Common myeloid progenitor, CD34-positive (primary cell): ENCODE measurements at regions not wholly inside any gene's neighbourhood (a gene's known extent, or its start where the extent isn't known, plus 50 kb on each side); places are given as distances from the start of the nearest gene placed in this dataset.

Source experiments
- CTCF ChIA-PET: fragments of 350-600 bp; sonication (Branson Sonifier 250); formaldehyde crosslinking; loops from one replicate; lab custom pipeline; 2021; ENCODE audit warnings: antibody characterized with exemption; lab: Charles Lee
- POLR2A ChIA-PET: fragments of 350-600 bp; sonication (Branson Sonifier 250); formaldehyde crosslinking; loops from one replicate; lab custom pipeline; 2021; ENCODE audit warnings: antibody characterized with exemption; lab: Charles Lee
- DNase-seq, 3 donors: peaks; one replicate each; pipeline versions ENCODE4 v3.0.0 to v3.0.0-alpha.2; 2013
- H3K27ac ChIP-seq, 2 experiments: 1 replicate in 1 of 2; 2 replicates in 1 of 2; pipeline ENCODE4 v1.7.0; 2013; ENCODE audit warnings: inconsistent platforms in 2 of 2, low read length in 2 of 2, mild to moderate bottlenecking in 2 of 2, low read depth in 1 of 2, moderate library complexity in 1 of 2; ENCODE audit not compliant: severe bottlenecking in 2 of 2, insufficient read depth in 1 of 2, poor library complexity in 1 of 2
- H3K27me3 ChIP-seq, 5 experiments: replicated peaks in 2 of 5; 1 replicate in 3 of 5; 2 replicates in 2 of 5; pipeline versions ENCODE4 v1.6.1 to v1.7.0; 2013; ENCODE audit warnings: low read length in 4 of 5, mild to moderate bottlenecking in 2 of 5, moderate library complexity in 2 of 5, inconsistent platforms in 1 of 5; ENCODE audit not compliant: insufficient read depth in 5 of 5, control insufficient read depth in 4 of 5
- H3K36me3 ChIP-seq, 4 experiments: 1 replicate in 2 of 4; 2 replicates in 2 of 4; pipeline versions ENCODE4 v1.6.1 to v1.7.0; 2013; ENCODE audit warnings: low read length in 3 of 4, control low read depth in 1 of 4, mild to moderate bottlenecking in 1 of 4; ENCODE audit not compliant: control insufficient read depth in 4 of 4, insufficient read depth in 4 of 4
- H3K4me1 ChIP-seq, 4 experiments: 1 replicate in 3 of 4; 2 replicates in 1 of 4; pipeline versions ENCODE4 v1.6.1 to v1.7.1; 2013; ENCODE audit warnings: low read length in 3 of 4, mild to moderate bottlenecking in 3 of 4, control low read depth in 1 of 4, inconsistent platforms in 1 of 4, moderate library complexity in 1 of 4; ENCODE audit not compliant: control insufficient read depth in 4 of 4, insufficient read depth in 4 of 4; ENCODE audit errors: control extremely low read depth in 1 of 4
- H3K4me3 ChIP-seq, 7 experiments: 1 replicate in 4 of 7; 2 replicates in 3 of 7; pipeline versions ENCODE4 v1.5.1 to v1.7.0; 2013; ENCODE audit warnings: mild to moderate bottlenecking in 7 of 7, low read length in 6 of 7, moderate library complexity in 6 of 7, inconsistent platforms in 2 of 7, low read depth in 2 of 7, control low read depth in 1 of 7; ENCODE audit not compliant: insufficient read depth in 4 of 7, control insufficient read depth in 1 of 7; ENCODE audit errors: extremely low read depth in 1 of 7
- H3K9me3 ChIP-seq, 5 experiments: 1 replicate in 4 of 5; 2 replicates in 1 of 5; pipeline versions ENCODE4 v1.6.1 to v1.7.1; 2013; ENCODE audit warnings: low read length in 4 of 5, mild to moderate bottlenecking in 2 of 5, inconsistent platforms in 1 of 5, low read depth in 1 of 5, moderate library complexity in 1 of 5; ENCODE audit not compliant: control insufficient read depth in 4 of 5, insufficient read depth in 2 of 5; ENCODE audit errors: control extremely low read depth in 1 of 5
- WGBS: methylation state at CpG from one replicate; pipeline ENCODE4 v1.1.5; 2013; ENCODE audit not compliant: insufficient coverage; 5-methylcytosine and 5-hydroxymethylcytosine counted together

DNA sequence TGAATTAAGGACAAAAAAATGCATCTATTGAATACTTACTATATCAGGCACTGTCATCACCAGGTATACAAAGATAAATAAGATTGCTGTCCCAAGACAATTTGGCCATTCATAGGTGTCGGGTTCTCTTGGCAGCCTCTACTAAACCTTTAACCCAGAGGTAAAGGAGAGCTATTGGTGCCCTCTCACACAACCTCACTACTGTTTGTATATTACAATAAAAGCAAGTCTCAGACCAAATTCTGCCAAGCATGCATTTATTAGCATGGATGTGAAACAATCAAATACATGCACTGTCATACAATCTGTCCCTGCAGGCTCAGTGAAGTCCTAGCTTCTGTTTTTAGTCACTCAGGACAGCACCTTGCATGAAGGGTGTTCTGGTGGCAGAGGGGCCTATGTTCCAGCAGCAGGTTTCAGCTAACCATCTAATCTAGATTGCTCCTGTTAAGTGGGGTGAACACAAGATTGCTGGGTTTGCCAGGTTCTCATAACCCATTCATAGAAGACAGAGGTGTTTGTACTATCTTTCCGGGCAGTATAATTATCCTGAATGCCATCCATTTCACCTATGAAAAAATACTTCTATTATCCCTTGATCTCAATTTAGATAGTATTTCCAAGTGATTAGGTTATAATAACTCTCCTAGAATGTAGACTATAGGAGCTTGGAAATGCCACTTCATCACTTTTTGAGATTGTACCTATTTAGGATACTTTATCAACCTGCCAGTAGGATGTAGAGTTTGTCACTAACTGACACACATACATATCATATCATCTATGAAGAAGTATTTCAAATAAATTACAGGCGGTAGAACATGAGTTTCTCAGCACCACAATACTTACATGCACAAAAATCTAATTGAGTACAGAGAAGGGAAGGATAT lies 254.0 kb upstream of the KRR1 start:
- 71% methylated on average over 1 of the region's 3 CpGs for WGBS
- CTCF ChIA-PET: interaction anchor here (0.8 kb wide), 1 partner anchor 15 kb away, joined by 3 read pairs; no protein-coding TSS in a partner anchor

DNA sequence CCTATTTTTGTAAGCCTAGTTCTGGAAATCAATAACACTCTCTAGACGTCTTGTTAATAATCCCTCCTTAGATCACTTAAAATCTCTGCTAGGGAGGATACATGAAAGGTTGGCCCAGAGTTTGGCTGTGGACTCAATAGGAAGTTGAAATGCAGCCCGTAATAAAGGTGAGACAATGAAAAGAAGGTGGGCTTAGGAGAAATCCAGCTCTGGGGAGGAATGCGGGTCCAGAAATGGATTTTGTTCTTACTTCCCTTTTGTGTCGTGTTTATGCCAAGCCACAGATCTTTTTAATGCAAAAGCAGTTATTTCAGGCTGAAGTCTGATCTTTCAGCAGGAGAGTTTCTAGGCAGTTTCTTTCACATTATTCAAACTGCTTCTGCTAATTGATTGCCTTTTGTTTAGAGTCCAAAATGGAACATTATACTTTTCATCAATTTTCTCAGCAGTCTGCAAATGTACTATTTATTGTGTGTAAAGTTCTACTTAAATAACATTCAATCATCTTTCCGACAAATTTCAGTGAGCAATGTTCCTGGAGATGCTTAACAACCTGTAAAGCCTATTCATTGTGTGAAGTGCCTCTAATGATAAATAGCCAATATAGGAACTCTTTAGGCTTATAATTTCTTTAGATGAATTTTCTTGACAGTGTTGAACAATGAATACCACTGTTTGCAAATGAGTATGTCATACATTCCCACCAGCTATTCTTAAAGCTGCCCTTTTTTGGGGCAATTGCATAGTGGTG lies 252.9 kb upstream of the KRR1 start:
- H3K27ac ChIP-seq: no peak overlapping the region
- POLR2A ChIA-PET: no interaction called here
- peaks cover 0 to 5% (median 0%) of the 10 kb centered on the region in 5 experiments for H3K27me3 ChIP-seq
- CTCF ChIA-PET: no interaction called here
- WGBS: 62% methylated on average over 3 of the region's 5 CpGs
- no peaks in the 10 kb centered on the region for H3K9me3 ChIP-seq
- H3K36me3 ChIP-seq: no peaks in the 10 kb centered on the region
- no peak overlapping the region for H3K4me3 ChIP-seq
- no peaks in the 10 kb centered on the region for H3K4me1 ChIP-seq
- no peak for DNase-seq

More for the DNA sequence above, 254.0 kb upstream of the KRR1 start:
- POLR2A ChIA-PET: no interaction called here
- Histone ChIP-seq H3K36me3 (no peaks in the 10 kb centered on the region), H3K4me3 (no peak overlapping the region), H3K27ac (no peak overlapping the region), H3K4me1 (no peaks in the 10 kb centered on the region), H3K9me3 (no peaks in the 10 kb centered on the region), H3K27me3 (peaks cover 0 to 2% (median 0%) of the 10 kb centered on the region in 5 experiments)
- DNase-seq: no peak

GRCh38 chr12:75760573-75761294 lies 249.3 kb upstream of the KRR1 start:
- Histone ChIP-seq H3K9me3 (no peaks in the 10 kb centered on the region), H3K27ac (no peak overlapping the region), H3K4me3 (no peak overlapping the region), H3K27me3 (peaks cover 0 to 3% (median 0%) of the 10 kb centered on the region in 5 experiments), H3K4me1 (no peaks in the 10 kb centered on the region), H3K36me3 (no peaks in the 10 kb centered on the region)
- 100% methylated on average over 2 of the region's 7 CpGs for WGBS
- no peak for DNase-seq
- CTCF ChIA-PET: no interaction called here
- POLR2A ChIA-PET: no interaction called here

- Histone ChIP-seq H3K4me3 (no peak overlapping the region), H3K27ac (no peak overlapping the region)
- CTCF ChIA-PET: interaction anchor here (0.7 kb wide), 1 partner anchor 808 kb away, joined by 3 read pairs; no protein-coding TSS in a partner anchor
Observed at GRCh38 chr12:75759842-75760572, 248.6 kb upstream of the KRR1 start.

DNA sequence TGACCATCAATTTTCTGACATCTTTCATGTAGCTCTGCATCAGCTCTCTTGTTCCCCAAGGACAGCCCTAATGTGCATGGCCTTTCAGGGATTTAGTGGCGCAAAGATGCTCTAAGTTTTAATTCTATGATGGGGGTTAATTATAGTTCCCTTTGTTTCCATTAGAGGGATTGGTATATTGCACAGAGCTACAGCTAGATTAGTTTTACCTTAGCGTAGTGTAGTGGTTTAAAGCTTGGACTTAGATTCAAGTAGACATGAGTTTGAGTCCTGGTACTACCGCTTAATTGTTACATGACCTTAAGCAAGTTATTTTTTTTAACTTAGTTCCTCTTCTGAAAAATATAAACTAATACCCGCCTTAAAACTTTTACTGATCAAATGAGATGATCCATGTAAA lies 247.8 kb upstream of the KRR1 start:
- H3K9me3 ChIP-seq: no peaks in the 10 kb centered on the region
- H3K27ac ChIP-seq: no peak overlapping the region
- H3K4me3 ChIP-seq: no peak overlapping the region
- 93% methylated on average over 2 of the region's 4 CpGs for WGBS
- H3K27me3 ChIP-seq: peaks cover 0 to 3% (median 0%) of the 10 kb centered on the region in 5 experiments
- ChIA-PET POLR2A (no interaction called here), CTCF (no interaction called here)
- no peaks in the 10 kb centered on the region for H3K36me3 ChIP-seq
- no peaks in the 10 kb centered on the region for H3K4me1 ChIP-seq
- no peak for DNase-seq

More at GRCh38 chr12:75759842-75760572, 248.6 kb upstream of the KRR1 start:
- H3K9me3 ChIP-seq: no peaks in the 10 kb centered on the region
- peaks cover 0 to 3% (median 0%) of the 10 kb centered on the region in 5 experiments for H3K27me3 ChIP-seq
- no peaks in the 10 kb centered on the region for H3K4me1 ChIP-seq
- POLR2A ChIA-PET: no interaction called here
- WGBS: 100% methylated on average over 1 of the region's 3 CpGs
- no peaks in the 10 kb centered on the region for H3K36me3 ChIP-seq
- DNase-seq: no peak

DNA sequence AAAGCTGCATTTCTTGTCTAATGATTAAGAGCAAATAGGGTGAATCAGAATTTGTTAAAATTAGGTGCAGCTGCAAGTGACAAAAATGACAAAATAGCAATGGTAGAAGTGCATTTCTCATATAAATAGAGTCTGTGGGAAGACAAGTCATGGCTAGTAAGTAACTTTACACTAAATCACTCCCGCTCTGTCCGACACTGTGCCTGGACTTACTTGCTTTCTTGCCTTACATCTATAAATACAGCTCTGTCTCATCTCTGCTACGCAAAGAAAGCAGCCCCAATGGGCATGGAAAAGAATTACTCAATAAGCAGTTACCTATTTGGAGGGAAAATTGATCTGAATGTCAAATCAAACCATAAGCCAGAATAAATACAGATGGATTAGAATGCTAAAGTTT lies 245.4 kb upstream of the KRR1 start:
- CTCF ChIA-PET: no interaction called here
- Histone ChIP-seq H3K36me3 (no peaks in the 10 kb centered on the region), H3K4me1 (no peaks in the 10 kb centered on the region), H3K27ac (no peak overlapping the region), H3K4me3 (no peak overlapping the region), H3K9me3 (no peaks in the 10 kb centered on the region), H3K27me3 (peaks cover 0 to 3% (median 0%) of the 10 kb centered on the region in 5 experiments)
- WGBS: no CpG with 5 or more reads among the region's 3 CpGs
- no peak for DNase-seq
- POLR2A ChIA-PET: no interaction called here
